GM23248 (cell line): ENCODE measurements at regions not wholly inside any gene's neighbourhood (a gene's known extent, or its start where the extent isn't known, plus 50 kb on each side); places are given as distances from the start of the nearest gene placed in this dataset.

Experiments
- EZH2 ChIP-seq: fragments of 200-600 bp; sonication (generic); IDR thresholded peaks from 2 replicates; pipeline ENCODE4 v1.6.1; 2018; ENCODE audit warnings: antibody characterized with exemption, mild to moderate bottlenecking; ENCODE audit not compliant: insufficient read depth, poor library complexity, severe bottlenecking
- EZH2phosphoT487 ChIP-seq: fragments of 200-600 bp; sonication (generic); IDR thresholded peaks from 2 replicates; pipeline ENCODE4 v1.6.1; 2018; ENCODE audit warnings: antibody characterized with exemption, moderate library complexity, mild to moderate bottlenecking, low read depth; ENCODE audit not compliant: insufficient read depth

GRCh38 chr1:90100566-90100965 lies 105.7 kb downstream of the ZNF326 start:
- no peak for TF ChIP-seq EZH2
- TF ChIP-seq EZH2phosphoT487 = no peak
